ENCODE measurements at regions not wholly inside any gene's neighbourhood (a gene's known extent, or its start where the extent isn't known, plus 50 kb on each side); places are given as distances from the start of the nearest gene placed in this dataset.

- no peak for DNase-seq (ENCODE audit: low read depth)
These were observed 126.4 kb upstream of the OSMR start for GRCh38 chr5:38719403-38719802.

- DNase-seq (ENCODE audit: low read depth) = peak; percentile 91
These were observed 125.9 kb upstream of the OSMR start for GRCh38 chr5:38719916-38720315.

- no peak for DNase-seq (ENCODE audit: low read depth)
These were observed 125.1 kb upstream of the OSMR start for GRCh38 chr5:38720554-38721361.

GRCh38 chr5:38722918-38723317 is 122.9 kb upstream of the OSMR start:
- no peak for DNase-seq (ENCODE audit: low read depth)

- DNase-seq (ENCODE audit: low read depth) = no peak
These were observed 122.4 kb upstream of the OSMR start for GRCh38 chr5:38723426-38723825.

GRCh38 chr5:38724301-38725030 is 121.3 kb upstream of the OSMR start:
- no peak for DNase-seq (ENCODE audit: low read depth)

GRCh38 chr5:38725371-38725865 is 120.4 kb upstream of the OSMR start:
- DNase-seq (ENCODE audit: low read depth) = no peak

GRCh38 chr5:38726279-38726678 is 119.5 kb upstream of the OSMR start:
- DNase-seq (ENCODE audit: low read depth) = no peak

- no peak for DNase-seq (ENCODE audit: low read depth)
These were observed 117.8 kb upstream of the OSMR start for GRCh38 chr5:38728029-38728428.

GRCh38 chr5:38731461-38731860 is 114.4 kb upstream of the OSMR start:
- no peak for DNase-seq (ENCODE audit: low read depth)

- DNase-seq (ENCODE audit: low read depth) = no peak
These were observed 111.5 kb upstream of the OSMR start for GRCh38 chr5:38734353-38734752.

GRCh38 chr5:38736089-38736488 is 109.7 kb upstream of the OSMR start:
- DNase-seq (ENCODE audit: low read depth) = no peak

GRCh38 chr5:38737976-38738375 is 107.8 kb upstream of the OSMR start:
- no peak for DNase-seq (ENCODE audit: low read depth)

GRCh38 chr5:38739011-38739704 is 106.7 kb upstream of the OSMR start:
- DNase-seq (ENCODE audit: low read depth) = no peak

- DNase-seq (ENCODE audit: low read depth) = no peak
These were observed 106.1 kb upstream of the OSMR start for GRCh38 chr5:38739705-38740045.

- no peak for DNase-seq (ENCODE audit: low read depth)
These were observed 103.0 kb upstream of the OSMR start for GRCh38 chr5:38742821-38743220.

- no peak for DNase-seq (ENCODE audit: low read depth)
These were observed 102.2 kb upstream of the OSMR start for GRCh38 chr5:38743562-38743961.

GRCh38 chr5:38745836-38746732 is 99.7 kb upstream of the OSMR start:
- DNase-seq (ENCODE audit: low read depth) = no peak

GRCh38 chr5:38749861-38750260 is 96.0 kb upstream of the OSMR start:
- no peak for DNase-seq (ENCODE audit: low read depth)

- DNase-seq (ENCODE audit: low read depth) = no peak
These were observed 94.7 kb upstream of the OSMR start for GRCh38 chr5:38751103-38751502.

- no peak for DNase-seq (ENCODE audit: low read depth)
These were observed 93.7 kb upstream of the OSMR start for GRCh38 chr5:38752012-38752536.

- DNase-seq (ENCODE audit: low read depth) = no peak
These were observed 93.2 kb upstream of the OSMR start for GRCh38 chr5:38752622-38753021.
